ENCODE measurements at regions not wholly inside any gene's neighbourhood (a gene's known extent, or its start where the extent isn't known, plus 50 kb on each side); places are given as distances from the start of the nearest gene placed in this dataset.

DNA sequence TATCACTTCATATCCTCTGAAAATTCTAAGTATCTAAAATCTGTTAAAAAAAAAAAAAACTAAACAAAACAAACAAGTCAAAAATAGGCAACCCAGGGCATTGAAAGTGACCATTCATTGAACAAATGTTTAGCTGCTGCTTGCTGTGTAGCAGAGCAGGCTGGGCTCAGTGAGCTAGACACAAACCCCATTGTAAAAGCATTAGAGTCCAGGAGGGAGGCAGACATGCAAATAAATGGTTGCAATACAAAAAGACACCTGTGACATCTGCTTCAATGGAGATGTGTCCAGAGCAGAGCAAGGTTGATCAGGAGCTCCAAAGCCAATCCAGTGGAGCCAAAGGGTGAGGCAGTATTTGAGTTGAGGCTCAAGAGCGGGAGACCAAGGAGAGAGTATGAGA lies 267.3 kb upstream of the GATB start:
- Mint-ChIP-seq H3K4me1 (ENCODE audit: low read depth) (no peaks in the 10 kb centered on the region), H3K36me3 (ENCODE audit: low read depth) (no peaks in the 10 kb centered on the region), H3K27me3 (no peaks in the 10 kb centered on the region), H3K4me3 (no peak overlapping the region), H3K27ac (no peak overlapping the region), H3K9me3 (peaks cover 4% of the 10 kb centered on the region)

GRCh38 chr4:152024881-152025280 lies 264.1 kb upstream of the GATB start:
- H3K4me3 Mint-ChIP-seq: no peak overlapping the region
- no peak overlapping the region for H3K27ac Mint-ChIP-seq
- peaks cover 2% of the 10 kb centered on the region for H3K9me3 Mint-ChIP-seq
- H3K4me1 Mint-ChIP-seq (ENCODE audit: low read depth): no peaks in the 10 kb centered on the region
- H3K27me3 Mint-ChIP-seq: no peaks in the 10 kb centered on the region
- H3K36me3 Mint-ChIP-seq (ENCODE audit: low read depth): no peaks in the 10 kb centered on the region

DNA sequence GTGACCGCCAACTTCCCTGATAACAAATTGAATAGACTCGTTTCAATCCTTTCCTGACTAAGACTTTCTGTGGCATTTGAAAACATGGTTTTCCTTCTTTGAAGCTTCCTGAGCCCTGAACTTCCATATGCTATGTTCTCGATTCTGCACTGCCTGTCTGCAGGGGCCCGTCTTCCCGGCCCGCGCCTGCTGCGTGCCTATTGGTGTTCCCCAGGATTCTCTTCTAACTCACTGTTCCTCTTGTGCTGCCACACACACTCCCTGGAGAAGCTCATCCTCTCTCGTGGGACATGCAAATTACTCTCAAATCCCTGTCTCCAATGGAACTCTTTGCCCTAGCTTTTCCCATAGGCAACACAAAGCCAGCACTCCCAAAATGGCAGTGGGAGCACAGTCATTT lies 262.9 kb upstream of the GATB start:
- no peaks in the 10 kb centered on the region for H3K9me3 Mint-ChIP-seq
- no peak overlapping the region for H3K27ac Mint-ChIP-seq
- H3K27me3 Mint-ChIP-seq: no peaks in the 10 kb centered on the region
- no peaks in the 10 kb centered on the region for H3K36me3 Mint-ChIP-seq (ENCODE audit: low read depth)
- no peaks in the 10 kb centered on the region for H3K4me1 Mint-ChIP-seq (ENCODE audit: low read depth)
- no peak overlapping the region for H3K4me3 Mint-ChIP-seq

- H3K4me1 Mint-ChIP-seq (ENCODE audit: low read depth): no peaks in the 10 kb centered on the region
- no peak overlapping the region for H3K4me3 Mint-ChIP-seq
- no peak overlapping the region for H3K27ac Mint-ChIP-seq
- no peaks in the 10 kb centered on the region for H3K27me3 Mint-ChIP-seq
- no peaks in the 10 kb centered on the region for H3K36me3 Mint-ChIP-seq (ENCODE audit: low read depth)
- H3K9me3 Mint-ChIP-seq: no peaks in the 10 kb centered on the region
These were observed 261.7 kb upstream of the GATB start for GRCh38 chr4:152022543-152022942.

DNA sequence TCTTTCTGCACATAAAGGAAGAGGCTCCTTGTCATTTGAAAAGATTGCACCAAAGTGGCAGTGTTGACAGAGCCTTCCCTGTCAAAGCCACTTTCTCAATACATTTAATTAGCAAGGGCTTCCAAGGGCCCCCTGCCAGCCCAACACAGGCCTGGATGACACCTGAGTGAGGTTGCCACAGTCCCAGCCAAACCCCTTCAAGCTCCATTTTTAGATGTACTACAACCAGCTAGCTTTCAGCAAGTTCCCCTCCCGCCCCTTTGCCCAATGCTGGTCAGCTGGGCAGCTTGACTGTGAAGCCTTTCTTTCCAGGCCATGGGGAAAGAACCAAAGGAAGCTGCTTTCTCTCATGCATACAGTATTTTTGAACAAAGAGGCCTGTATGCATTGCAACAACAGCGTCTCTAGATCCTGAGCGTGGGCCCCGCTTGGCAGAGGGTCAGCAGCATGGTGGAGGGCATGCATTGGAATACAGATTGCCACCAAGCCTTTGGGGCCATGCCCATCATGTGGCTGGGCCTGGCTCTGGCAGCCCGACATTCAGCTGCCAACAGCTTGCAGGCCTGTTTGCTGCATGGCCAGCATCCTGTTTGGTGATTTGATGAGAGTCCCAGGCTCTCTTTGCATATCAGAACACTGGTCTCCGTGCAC lies 261.1 kb upstream of the GATB start:
- Mint-ChIP-seq H3K36me3 (ENCODE audit: low read depth) (no peaks in the 10 kb centered on the region), H3K27ac (no peak overlapping the region), H3K4me3 (no peak overlapping the region), H3K9me3 (no peaks in the 10 kb centered on the region), H3K27me3 (no peaks in the 10 kb centered on the region), H3K4me1 (ENCODE audit: low read depth) (no peaks in the 10 kb centered on the region)

- Mint-ChIP-seq H3K27me3 (no peaks in the 10 kb centered on the region), H3K4me3 (no peak overlapping the region), H3K9me3 (no peaks in the 10 kb centered on the region), H3K4me1 (ENCODE audit: low read depth) (no peaks in the 10 kb centered on the region), H3K36me3 (ENCODE audit: low read depth) (no peaks in the 10 kb centered on the region), H3K27ac (no peak overlapping the region)
These were observed 259.3 kb upstream of the GATB start for GRCh38 chr4:152020073-152020472.

- Mint-ChIP-seq H3K36me3 (ENCODE audit: low read depth) (no peaks in the 10 kb centered on the region), H3K27me3 (no peaks in the 10 kb centered on the region), H3K4me1 (ENCODE audit: low read depth) (peaks cover 27% of the 10 kb centered on the region), H3K4me3 (no peak overlapping the region), H3K9me3 (no peaks in the 10 kb centered on the region), H3K27ac (no peak overlapping the region)
These were observed 255.5 kb upstream of the GATB start for GRCh38 chr4:152016303-152016620.

DNA sequence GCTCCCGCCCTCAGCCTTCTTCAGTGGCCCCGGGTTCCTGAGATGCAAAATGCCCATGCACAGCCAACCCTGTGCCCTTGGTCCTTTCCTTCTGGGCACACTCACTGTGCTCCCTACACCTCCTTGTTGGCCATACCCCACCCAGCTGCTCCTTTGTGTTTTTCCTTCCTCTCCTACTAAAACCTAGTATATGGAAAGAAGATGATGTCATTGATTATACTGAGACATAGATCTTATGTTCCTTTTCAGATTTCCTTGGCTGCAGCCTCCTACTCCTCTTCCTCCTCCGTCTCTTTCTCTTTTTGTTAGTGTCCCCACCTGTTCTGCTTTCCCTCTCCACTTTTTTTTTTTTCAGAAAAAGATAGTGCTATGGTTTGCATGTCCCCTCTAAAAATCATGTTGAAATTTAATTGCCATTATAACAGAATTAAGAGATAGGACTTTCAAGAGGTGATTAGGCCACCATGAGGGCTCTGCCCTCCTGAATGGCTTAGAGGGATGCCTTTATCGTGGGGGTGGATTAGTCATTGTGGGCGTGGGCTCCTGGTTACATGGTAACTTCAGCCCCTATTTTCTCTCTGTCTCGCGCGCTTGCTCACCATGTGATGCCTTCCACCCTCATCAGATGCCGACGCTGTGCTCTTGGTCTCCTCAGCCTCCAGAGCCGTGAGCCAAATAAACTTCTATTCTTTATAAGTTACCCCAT lies 254.9 kb upstream of the GATB start:
- Mint-ChIP-seq H3K27me3 (no peaks in the 10 kb centered on the region), H3K4me3 (no peak overlapping the region), H3K27ac (no peak overlapping the region), H3K4me1 (ENCODE audit: low read depth) (peaks cover 32% of the 10 kb centered on the region), H3K36me3 (ENCODE audit: low read depth) (no peaks in the 10 kb centered on the region), H3K9me3 (no peaks in the 10 kb centered on the region)

DNA sequence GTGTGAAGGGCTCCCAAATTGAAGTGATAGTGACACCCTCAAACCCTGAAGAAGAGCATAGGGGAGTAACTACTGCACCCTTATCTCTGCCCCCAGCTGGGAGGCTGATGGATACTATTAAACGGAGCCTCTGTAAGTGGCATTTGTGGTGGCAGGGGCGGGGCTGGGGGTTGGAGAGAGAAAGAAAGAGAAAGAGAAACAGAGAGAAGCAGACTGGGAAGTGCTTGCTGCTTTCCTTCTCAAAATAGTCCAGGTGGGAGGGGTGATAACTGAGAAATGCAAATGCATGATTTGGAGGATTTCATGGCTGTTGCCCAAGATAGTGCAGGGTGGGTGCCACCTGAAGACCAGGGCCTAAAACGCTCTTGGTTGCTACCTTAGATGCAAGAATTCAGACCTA lies 253.5 kb upstream of the GATB start:
- Mint-ChIP-seq H3K4me1 (ENCODE audit: low read depth) (peaks cover 41% of the 10 kb centered on the region), H3K27me3 (no peaks in the 10 kb centered on the region), H3K9me3 (no peaks in the 10 kb centered on the region), H3K36me3 (ENCODE audit: low read depth) (no peaks in the 10 kb centered on the region), H3K27ac (no peak overlapping the region), H3K4me3 (peak overlapping the region; percentile 24)

- H3K4me3 Mint-ChIP-seq: no peak overlapping the region
- H3K27ac Mint-ChIP-seq: no peak overlapping the region
- H3K9me3 Mint-ChIP-seq: no peaks in the 10 kb centered on the region
- no peaks in the 10 kb centered on the region for H3K36me3 Mint-ChIP-seq (ENCODE audit: low read depth)
- H3K4me1 Mint-ChIP-seq (ENCODE audit: low read depth): peaks cover 41% of the 10 kb centered on the region
- no peaks in the 10 kb centered on the region for H3K27me3 Mint-ChIP-seq
These were observed 250.7 kb upstream of the GATB start for GRCh38 chr4:152011469-152011868.

GRCh38 chr4:152010710-152011079 lies 249.9 kb upstream of the GATB start:
- H3K27me3 Mint-ChIP-seq: no peaks in the 10 kb centered on the region
- H3K27ac Mint-ChIP-seq: no peak overlapping the region
- H3K4me1 Mint-ChIP-seq (ENCODE audit: low read depth): peaks cover 41% of the 10 kb centered on the region
- no peak overlapping the region for H3K4me3 Mint-ChIP-seq
- no peaks in the 10 kb centered on the region for H3K36me3 Mint-ChIP-seq (ENCODE audit: low read depth)
- H3K9me3 Mint-ChIP-seq: no peaks in the 10 kb centered on the region

GRCh38 chr4:152009983-152010709 lies 249.3 kb upstream of the GATB start:
- Mint-ChIP-seq H3K4me3 (no peak overlapping the region), H3K36me3 (ENCODE audit: low read depth) (no peaks in the 10 kb centered on the region), H3K27me3 (no peaks in the 10 kb centered on the region), H3K27ac (no peak overlapping the region), H3K9me3 (no peaks in the 10 kb centered on the region), H3K4me1 (ENCODE audit: low read depth) (peaks cover 41% of the 10 kb centered on the region)

DNA sequence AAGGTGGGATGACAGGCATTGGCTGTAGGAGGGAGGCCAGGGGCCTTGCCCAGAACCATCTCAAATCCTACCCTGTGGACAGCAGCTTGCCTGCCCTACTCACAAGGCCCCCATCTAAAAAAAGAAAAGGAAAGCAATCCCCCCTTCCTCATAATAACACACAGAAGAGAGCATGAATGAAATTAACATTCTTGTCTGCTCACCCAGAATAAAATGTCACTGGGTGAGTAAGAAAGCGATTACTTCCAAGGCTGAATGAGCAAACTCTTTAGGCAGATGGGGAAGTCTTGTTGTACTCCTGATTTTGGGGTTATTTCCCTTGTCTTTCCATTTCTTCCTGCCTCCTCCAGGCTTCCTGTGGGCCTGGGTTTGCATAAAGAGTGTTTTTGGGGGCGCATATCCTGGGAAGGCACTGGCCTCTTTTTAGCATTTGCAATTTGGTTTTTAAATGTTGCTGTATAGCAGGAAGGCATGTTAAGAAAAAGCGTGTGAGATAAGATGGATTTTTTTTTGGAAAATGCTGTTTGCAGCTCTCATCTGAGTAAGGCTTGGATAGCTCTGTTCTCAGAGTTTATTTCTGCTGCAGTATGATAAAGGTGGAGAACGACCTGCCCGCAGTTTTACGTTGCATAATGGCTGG lies 248.3 kb upstream of the GATB start:
- Mint-ChIP-seq H3K27me3 (no peaks in the 10 kb centered on the region), H3K4me3 (no peak overlapping the region), H3K27ac (no peak overlapping the region), H3K36me3 (ENCODE audit: low read depth) (no peaks in the 10 kb centered on the region), H3K4me1 (ENCODE audit: low read depth) (peaks cover 32% of the 10 kb centered on the region), H3K9me3 (no peaks in the 10 kb centered on the region)

DNA sequence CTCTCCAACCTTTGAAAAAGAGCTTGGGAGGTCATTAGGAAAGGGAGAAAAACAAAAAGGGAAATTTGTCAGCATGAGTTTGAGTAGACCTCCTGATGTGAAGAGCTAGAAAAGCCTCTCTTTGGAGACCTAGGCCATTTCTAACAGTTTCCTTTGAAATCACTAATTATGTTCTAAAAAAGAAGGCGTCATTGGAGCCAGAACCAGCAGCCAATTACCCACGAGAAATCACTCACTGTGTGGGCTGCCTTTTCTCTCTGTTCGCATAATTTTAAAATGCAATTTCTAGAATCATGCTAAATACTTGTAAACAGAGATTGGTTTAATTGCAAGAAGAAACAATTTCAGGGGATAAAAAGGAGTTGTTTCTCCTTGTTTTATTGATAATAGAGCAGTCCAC lies 246.3 kb upstream of the GATB start:
- no peaks in the 10 kb centered on the region for H3K9me3 Mint-ChIP-seq
- H3K27me3 Mint-ChIP-seq: no peaks in the 10 kb centered on the region
- no peak overlapping the region for H3K27ac Mint-ChIP-seq
- no peaks in the 10 kb centered on the region for H3K36me3 Mint-ChIP-seq (ENCODE audit: low read depth)
- H3K4me1 Mint-ChIP-seq (ENCODE audit: low read depth): peaks cover 27% of the 10 kb centered on the region
- no peak overlapping the region for H3K4me3 Mint-ChIP-seq

DNA sequence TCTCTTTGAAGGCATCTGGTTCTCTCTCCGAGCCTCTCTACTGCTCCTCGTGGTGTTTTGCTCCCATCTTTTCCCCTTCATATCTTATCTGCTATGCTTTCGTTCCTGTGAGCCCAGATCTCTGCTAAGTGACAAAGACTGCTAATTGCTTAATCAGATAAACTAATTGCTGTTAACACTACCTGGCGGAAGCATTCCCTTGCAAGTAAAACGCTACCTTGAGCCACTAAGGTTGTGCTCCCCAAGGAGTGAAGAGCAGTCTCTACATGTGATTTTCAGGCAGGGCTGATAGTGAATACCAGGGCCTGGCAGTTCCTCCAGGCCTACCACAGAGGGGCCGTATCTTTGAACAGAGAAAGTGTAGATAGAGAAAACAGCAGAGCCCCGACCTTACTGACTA lies 244.0 kb upstream of the GATB start:
- Mint-ChIP-seq H3K27me3 (no peaks in the 10 kb centered on the region), H3K4me1 (ENCODE audit: low read depth) (peaks cover 5% of the 10 kb centered on the region), H3K4me3 (no peak overlapping the region), H3K9me3 (no peaks in the 10 kb centered on the region), H3K36me3 (ENCODE audit: low read depth) (no peaks in the 10 kb centered on the region), H3K27ac (no peak overlapping the region)
